ENCODE measurements at regions not wholly inside any gene's neighbourhood (a gene's known extent, or its start where the extent isn't known, plus 50 kb on each side); places are given as distances from the start of the nearest gene placed in this dataset.
"Not testable (repeated sequence)": the region's sequence is repeated elsewhere in the genome, so short reads cannot be mapped to it uniquely, and the experiment has no call there.

GRCh38 chr2:216991563-216991962, 131.7 kb upstream of the TNP1 start:
- Mint-ChIP-seq H3K4me1 (no peaks in the 10 kb centered on the region), H3K27me3 (no peaks in the 10 kb centered on the region), H3K27ac (no peak overlapping the region), H3K4me3 (no peak overlapping the region), H3K36me3 (no peaks in the 10 kb centered on the region), H3K9me3 (no peaks in the 10 kb centered on the region)
- ChIA-PET POLR2A (no interaction called here), CTCF (no interaction called here)
- no peaks in the 10 kb centered on the region for H3K4me1 ChIP-seq (ENCODE audit: control insufficient read depth in 1 of 2, extremely low read depth in 1 of 2, insufficient read depth in 2 of 2, low read length in 2 of 2)
- H3K9me3 ChIP-seq = no peaks in the 10 kb centered on the region
- H3K4me3 ChIP-seq (ENCODE audit: control insufficient read depth in 1 of 2, extremely low read depth in 1 of 2, low read length in 1 of 2) = no peak overlapping the region
- no peaks in the 10 kb centered on the region for H3K27me3 ChIP-seq (replicated peaks in 1 of 2; ENCODE audit: control insufficient read depth in 2 of 2, extremely low read depth in 1 of 2, insufficient read depth in 2 of 2, low read length in 1 of 2)
- ATAC-seq (replicated peaks in 1 of 4) (no peak), DNase-seq (no peak)
- no peak overlapping the region for H3K27ac ChIP-seq (ENCODE audit: low read length)
- H3K36me3 ChIP-seq (ENCODE audit: control insufficient read depth in 2 of 2, extremely low read depth in 1 of 2, insufficient read depth in 1 of 2, low read length in 1 of 2) = no peaks in the 10 kb centered on the region
- WGBS (ENCODE audit: insufficient coverage) = no CpG with 5 or more reads among the region's 1 CpG

DNA sequence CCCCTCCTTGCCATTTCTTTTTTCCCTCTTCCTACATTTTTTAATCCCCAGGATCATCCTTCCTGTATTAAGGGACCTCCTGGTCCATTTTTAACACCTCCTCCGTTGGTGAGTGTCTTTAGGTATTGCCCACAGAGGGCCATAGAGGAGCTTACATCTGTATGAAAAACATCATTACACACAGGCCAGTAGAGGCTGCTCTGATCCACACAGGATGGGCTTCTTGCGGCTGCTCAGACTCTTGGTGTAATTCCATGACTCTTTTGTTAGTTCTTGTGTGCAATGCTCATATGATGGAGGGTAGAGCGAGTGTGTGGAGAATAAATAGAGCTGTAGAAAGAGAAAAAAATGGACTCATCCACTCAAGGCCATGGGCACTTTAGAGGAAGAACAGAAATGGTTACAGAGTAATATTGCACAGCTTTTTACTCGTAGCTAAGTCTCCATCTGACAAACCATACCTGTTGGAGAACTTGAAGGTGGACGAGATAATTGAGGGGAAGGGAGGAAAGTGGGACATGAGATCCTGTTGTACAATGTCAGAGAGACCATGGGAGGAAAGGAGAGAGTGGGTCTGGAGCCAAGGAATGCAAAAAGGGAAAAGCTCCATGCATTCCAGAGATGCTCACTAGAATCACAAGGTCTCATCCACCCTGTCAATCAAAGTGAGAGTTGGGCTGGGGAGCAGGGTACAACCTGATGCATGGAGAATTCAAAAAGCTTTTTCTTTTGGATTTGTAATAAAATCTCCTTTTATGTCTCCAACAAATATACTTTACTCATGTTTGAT, 129.7 kb upstream of the TNP1 start:
- ATAC-seq (replicated peaks in 1 of 4) (no peak), DNase-seq (no peak)
- Histone ChIP-seq H3K27ac (ENCODE audit: low read length) (no peak overlapping the region), H3K4me1 (ENCODE audit: control insufficient read depth in 1 of 2, extremely low read depth in 1 of 2, insufficient read depth in 2 of 2, low read length in 2 of 2) (no peaks in the 10 kb centered on the region), H3K9me3 (no peaks in the 10 kb centered on the region), H3K27me3 (replicated peaks in 1 of 2; ENCODE audit: control insufficient read depth in 2 of 2, extremely low read depth in 1 of 2, insufficient read depth in 2 of 2, low read length in 1 of 2) (peaks cover 0 to 2% of the 10 kb centered on the region in 2 experiments), H3K36me3 (ENCODE audit: control insufficient read depth in 2 of 2, extremely low read depth in 1 of 2, insufficient read depth in 1 of 2, low read length in 1 of 2) (no peaks in the 10 kb centered on the region), H3K4me3 (ENCODE audit: control insufficient read depth in 1 of 2, extremely low read depth in 1 of 2, low read length in 1 of 2) (no peak overlapping the region)
- WGBS (ENCODE audit: insufficient coverage) = no CpG with 5 or more reads among the region's 5 CpGs
- H3K4me3 Mint-ChIP-seq = no peak overlapping the region
- no peaks in the 10 kb centered on the region for H3K9me3 Mint-ChIP-seq
- peaks cover 0 to 2% of the 10 kb centered on the region in 2 donors for H3K27me3 Mint-ChIP-seq
- no peak overlapping the region for H3K27ac Mint-ChIP-seq
- no peaks in the 10 kb centered on the region for H3K4me1 Mint-ChIP-seq
- H3K36me3 Mint-ChIP-seq = no peaks in the 10 kb centered on the region
- ChIA-PET POLR2A (no interaction called here), CTCF (no interaction called here)

- Histone ChIP-seq H3K27ac (ENCODE audit: low read length) (no peak overlapping the region), H3K9me3 (no peaks in the 10 kb centered on the region), H3K4me3 (ENCODE audit: control insufficient read depth in 1 of 2, extremely low read depth in 1 of 2, low read length in 1 of 2) (no peak overlapping the region), H3K36me3 (ENCODE audit: control insufficient read depth in 2 of 2, extremely low read depth in 1 of 2, insufficient read depth in 1 of 2, low read length in 1 of 2) (no peaks in the 10 kb centered on the region), H3K4me1 (ENCODE audit: control insufficient read depth in 1 of 2, extremely low read depth in 1 of 2, insufficient read depth in 2 of 2, low read length in 2 of 2) (no peaks in the 10 kb centered on the region), H3K27me3 (replicated peaks in 1 of 2; ENCODE audit: control insufficient read depth in 2 of 2, extremely low read depth in 1 of 2, insufficient read depth in 2 of 2, low read length in 1 of 2) (peaks cover 0 to 8% of the 10 kb centered on the region in 2 experiments)
- CTCF ChIA-PET = no interaction called here
- POLR2A ChIA-PET = no interaction called here
- no peak for ATAC-seq (replicated peaks in 1 of 4)
- no peaks in the 10 kb centered on the region for H3K9me3 Mint-ChIP-seq
- peaks cover 7 to 10% of the 10 kb centered on the region in 2 donors for H3K27me3 Mint-ChIP-seq
- H3K4me1 Mint-ChIP-seq = no peaks in the 10 kb centered on the region
- no peak for DNase-seq
- H3K36me3 Mint-ChIP-seq = no peaks in the 10 kb centered on the region
- 100% methylated on average over 2 of the region's 6 CpGs for WGBS (ENCODE audit: insufficient coverage)
- no peak overlapping the region for H3K27ac Mint-ChIP-seq
- no peak overlapping the region for H3K4me3 Mint-ChIP-seq
These were observed 127.5 kb upstream of the TNP1 start for GRCh38 chr2:216987252-216987821.

GRCh38 chr2:216985658-216986141, 125.8 kb upstream of the TNP1 start:
- no peak overlapping the region for H3K4me3 ChIP-seq (ENCODE audit: control insufficient read depth in 1 of 2, extremely low read depth in 1 of 2, low read length in 1 of 2)
- Mint-ChIP-seq H3K4me3 (no peak overlapping the region), H3K27ac (no peak overlapping the region), H3K4me1 (no peaks in the 10 kb centered on the region), H3K36me3 (no peaks in the 10 kb centered on the region), H3K9me3 (peaks cover 0 to 7% (median 0%) of the 10 kb centered on the region in 3 donors), H3K27me3 (peaks cover 14 to 15% of the 10 kb centered on the region in 2 donors)
- ChIA-PET CTCF (no interaction called here), POLR2A (interaction anchor here in 1 of 2 donors (0.6 kb wide), 1 partner anchor 15 kb away, joined by 5 read pairs; no protein-coding TSS in a partner anchor)
- DNase-seq = no peak
- no peak for ATAC-seq (replicated peaks in 1 of 4)
- H3K4me1 ChIP-seq (ENCODE audit: control insufficient read depth in 1 of 2, extremely low read depth in 1 of 2, insufficient read depth in 2 of 2, low read length in 2 of 2) = no peaks in the 10 kb centered on the region
- WGBS (ENCODE audit: insufficient coverage) = 88% methylated on average over 13 of the region's 13 CpGs
- peaks cover 0 to 12% of the 10 kb centered on the region in 2 experiments for H3K27me3 ChIP-seq (replicated peaks in 1 of 2; ENCODE audit: control insufficient read depth in 2 of 2, extremely low read depth in 1 of 2, insufficient read depth in 2 of 2, low read length in 1 of 2)
- no peaks in the 10 kb centered on the region for H3K9me3 ChIP-seq
- H3K27ac ChIP-seq (ENCODE audit: low read length) = no peak overlapping the region
- H3K36me3 ChIP-seq (ENCODE audit: control insufficient read depth in 2 of 2, extremely low read depth in 1 of 2, insufficient read depth in 1 of 2, low read length in 1 of 2) = no peaks in the 10 kb centered on the region

GRCh38 chr2:216984937-216985336, 125.1 kb upstream of the TNP1 start:
- Mint-ChIP-seq H3K27ac (no peak overlapping the region), H3K4me3 (no peak overlapping the region), H3K36me3 (no peaks in the 10 kb centered on the region), H3K27me3 (peaks cover 14 to 15% of the 10 kb centered on the region in 2 donors), H3K4me1 (no peaks in the 10 kb centered on the region), H3K9me3 (peaks cover 0 to 7% (median 0%) of the 10 kb centered on the region in 3 donors)
- DNase-seq = no peak
- H3K27ac ChIP-seq (ENCODE audit: low read length) = no peak overlapping the region
- ChIA-PET CTCF (no interaction called here), POLR2A (interaction anchor here in 1 of 2 donors (0.6 kb wide), 1 partner anchor 14 kb away, joined by 5 read pairs; no protein-coding TSS in a partner anchor)
- H3K9me3 ChIP-seq = no peaks in the 10 kb centered on the region
- no CpG with 5 or more reads among the region's 2 CpGs for whole genome bisulfite sequencing (ENCODE audit: insufficient coverage)
- H3K4me1 ChIP-seq (ENCODE audit: control insufficient read depth in 1 of 2, extremely low read depth in 1 of 2, insufficient read depth in 2 of 2, low read length in 2 of 2) = no peaks in the 10 kb centered on the region
- peaks cover 0 to 12% of the 10 kb centered on the region in 2 experiments for H3K27me3 ChIP-seq (replicated peaks in 1 of 2; ENCODE audit: control insufficient read depth in 2 of 2, extremely low read depth in 1 of 2, insufficient read depth in 2 of 2, low read length in 1 of 2)
- no peak for ATAC-seq (replicated peaks in 1 of 4)
- no peaks in the 10 kb centered on the region for H3K36me3 ChIP-seq (ENCODE audit: control insufficient read depth in 2 of 2, extremely low read depth in 1 of 2, insufficient read depth in 1 of 2, low read length in 1 of 2)
- H3K4me3 ChIP-seq (ENCODE audit: control insufficient read depth in 1 of 2, extremely low read depth in 1 of 2, low read length in 1 of 2) = no peak overlapping the region

DNA sequence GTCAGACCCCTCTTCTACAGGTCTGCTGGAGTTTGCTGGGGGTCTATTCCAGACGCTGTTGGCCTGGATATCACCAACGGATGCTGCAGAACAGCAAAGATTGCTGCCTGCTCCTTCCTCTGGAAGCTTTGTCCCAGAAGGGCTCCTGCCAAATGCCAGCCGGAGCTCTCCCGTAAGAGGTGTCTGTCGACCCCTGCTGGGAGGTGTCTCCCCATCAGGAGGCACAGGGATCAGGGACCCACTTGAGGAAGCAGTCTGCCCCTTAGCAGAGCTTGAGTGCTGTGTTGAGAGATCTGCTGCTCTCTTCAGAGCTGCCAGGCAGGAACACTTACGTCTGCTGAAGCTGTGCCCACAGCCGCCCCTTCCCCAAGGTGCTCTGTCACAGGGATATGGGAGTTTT, 122.1 kb upstream of the TNP1 start:
- H3K27ac ChIP-seq (ENCODE audit: low read length); CTCF ChIA-PET; H3K4me1 ChIP-seq (ENCODE audit: control insufficient read depth in 1 of 2, extremely low read depth in 1 of 2, insufficient read depth in 2 of 2, low read length in 2 of 2); H3K9me3 ChIP-seq; DNase-seq; H3K4me3 Mint-ChIP-seq; H3K36me3 Mint-ChIP-seq; ATAC-seq (replicated peaks in 1 of 4); H3K4me3 ChIP-seq (ENCODE audit: control insufficient read depth in 1 of 2, extremely low read depth in 1 of 2, low read length in 1 of 2); H3K4me1 Mint-ChIP-seq; H3K36me3 ChIP-seq (ENCODE audit: control insufficient read depth in 2 of 2, extremely low read depth in 1 of 2, insufficient read depth in 1 of 2, low read length in 1 of 2); H3K9me3 Mint-ChIP-seq; H3K27ac Mint-ChIP-seq; POLR2A ChIA-PET: not testable (repeated sequence)
- peaks cover 0 to 12% of the 10 kb centered on the region in 2 experiments for H3K27me3 ChIP-seq (replicated peaks in 1 of 2; ENCODE audit: control insufficient read depth in 2 of 2, extremely low read depth in 1 of 2, insufficient read depth in 2 of 2, low read length in 1 of 2)
- whole genome bisulfite sequencing (ENCODE audit: insufficient coverage) = 83% methylated on average over 7 of the region's 7 CpGs
- H3K27me3 Mint-ChIP-seq = peaks cover 15 to 18% of the 10 kb centered on the region in 2 donors
